ENCODE measurements at regions not wholly inside any gene's neighbourhood (a gene's known extent, or its start where the extent isn't known, plus 50 kb on each side); places are given as distances from the start of the nearest gene placed in this dataset.

- no peak for DNase-seq (ENCODE audit: low read depth)
- no peak for TF ChIP-seq CTCF (IDR thresholded peaks at IDR 0.05; ENCODE audit: control insufficient read depth, insufficient read depth, low read depth, low read length, missing control alignments)
Measured at GRCh38 chr2:160934991-160935390, 225.2 kb upstream of the TANK start.

DNA sequence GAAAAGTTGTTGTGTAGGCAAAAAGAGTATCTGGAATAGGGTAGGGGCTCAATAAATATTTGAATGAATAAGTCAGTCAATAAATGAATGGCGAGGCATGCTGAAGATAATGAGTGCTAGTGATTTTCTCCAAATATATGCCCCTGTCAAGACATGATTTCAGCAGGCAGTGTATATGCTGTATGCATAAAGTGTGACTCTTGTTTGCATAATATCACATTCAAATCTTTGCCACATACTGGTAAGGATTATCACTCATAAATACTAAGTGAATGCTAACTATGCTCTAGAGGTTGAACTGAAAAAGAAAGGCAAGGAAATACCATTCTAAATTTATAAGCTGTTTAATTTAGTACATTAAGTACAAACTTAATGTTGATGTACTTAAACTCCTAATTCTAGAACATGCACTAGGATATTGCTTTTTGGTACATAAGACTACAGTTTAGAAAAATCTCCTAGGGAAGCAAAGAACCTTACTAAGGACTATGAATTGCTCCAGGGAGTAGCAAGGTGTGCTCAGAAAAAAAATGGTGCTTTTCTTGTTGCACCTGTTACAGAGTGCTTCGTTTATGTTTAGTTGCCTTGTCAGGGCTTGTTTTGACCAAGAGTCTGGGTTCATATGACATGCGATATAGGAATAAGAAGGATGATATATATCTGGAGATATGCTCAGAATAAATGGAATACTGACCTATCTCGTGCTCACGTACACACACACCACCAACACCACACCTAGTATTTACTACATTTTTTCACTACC, 224.0 kb upstream of the TANK start:
- no peak for TF ChIP-seq CTCF (IDR thresholded peaks at IDR 0.05; ENCODE audit: control insufficient read depth, insufficient read depth, low read depth, low read length, missing control alignments)
- no peak overlapping the region for H3K4me3 ChIP-seq (ENCODE audit: control insufficient read depth, low read depth, low read length)
- DNase-seq (ENCODE audit: low read depth): no peak

More at GRCh38 chr2:160934991-160935390, 225.2 kb upstream of the TANK start:
- H3K4me3 ChIP-seq (ENCODE audit: control insufficient read depth, low read depth, low read length): no peak overlapping the region

DNA sequence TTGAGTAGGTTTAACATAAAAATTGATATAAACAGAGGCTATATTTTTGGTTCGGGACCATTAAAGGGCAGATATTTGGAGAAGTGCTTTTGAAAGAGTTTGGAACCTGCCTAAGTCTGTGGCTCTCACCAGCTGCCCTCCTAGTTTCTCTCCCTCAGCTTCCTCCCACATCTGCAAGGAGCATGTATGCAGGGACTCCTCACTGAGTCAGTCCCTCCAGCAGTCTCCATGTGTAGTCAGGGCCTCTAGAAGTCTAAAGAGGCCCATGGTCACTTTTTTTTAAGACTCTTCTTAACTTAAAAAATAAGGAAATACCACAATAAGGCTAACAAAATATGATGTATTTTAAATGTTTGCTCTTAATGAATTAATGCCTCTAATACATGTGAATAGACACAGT, 220.0 kb upstream of the TANK start:
- no peak for TF ChIP-seq CTCF (IDR thresholded peaks at IDR 0.05; ENCODE audit: control insufficient read depth, insufficient read depth, low read depth, low read length, missing control alignments)

GRCh38 chr2:160940699-160941098, 219.5 kb upstream of the TANK start:
- TF ChIP-seq CTCF (IDR thresholded peaks at IDR 0.05; ENCODE audit: control insufficient read depth, insufficient read depth, low read depth, low read length, missing control alignments): no peak
- DNase-seq (ENCODE audit: low read depth): no peak
- H3K4me3 ChIP-seq (ENCODE audit: control insufficient read depth, low read depth, low read length): no peak overlapping the region

More for the DNA sequence above, 220.0 kb upstream of the TANK start:
- H3K4me3 ChIP-seq (ENCODE audit: control insufficient read depth, low read depth, low read length): no peak overlapping the region
- no peak for DNase-seq (ENCODE audit: low read depth)

GRCh38 chr2:160941290-160941846, 218.9 kb upstream of the TANK start:
- no peak for TF ChIP-seq CTCF (IDR thresholded peaks at IDR 0.05; ENCODE audit: control insufficient read depth, insufficient read depth, low read depth, low read length, missing control alignments)
- DNase-seq (ENCODE audit: low read depth): no peak
- no peak overlapping the region for H3K4me3 ChIP-seq (ENCODE audit: control insufficient read depth, low read depth, low read length)

DNA sequence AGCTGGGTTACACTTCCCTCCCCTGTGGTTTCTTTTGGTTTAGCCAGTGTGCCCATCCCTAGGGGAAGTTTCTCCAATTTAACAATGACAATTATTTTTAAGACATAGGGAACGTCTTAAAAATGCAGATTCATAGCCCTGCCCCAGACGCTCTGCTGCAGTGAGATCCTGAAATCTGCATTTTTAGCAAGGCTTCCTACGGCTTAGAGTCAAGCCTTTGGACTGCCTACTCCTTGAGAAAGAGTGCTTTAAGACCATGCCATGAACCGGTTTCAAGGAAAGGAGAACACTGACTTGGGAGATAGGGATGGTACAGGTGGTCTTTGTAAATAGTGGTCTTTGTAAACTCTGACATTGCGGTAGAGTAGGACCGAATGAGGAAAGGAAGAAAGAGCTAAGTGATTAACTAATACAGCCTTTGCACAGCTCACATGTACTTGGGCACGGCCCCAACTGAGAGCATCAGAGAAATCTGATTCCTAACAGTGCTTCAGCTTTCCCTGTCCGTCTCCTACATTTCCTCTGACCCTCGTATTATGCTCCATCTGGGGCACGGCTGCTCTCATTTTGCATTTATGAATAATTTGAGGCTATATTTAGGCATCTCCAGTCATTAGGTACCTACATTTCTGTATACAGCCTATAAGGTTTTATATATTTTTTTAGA, 217.6 kb upstream of the TANK start:
- no peak for DNase-seq (ENCODE audit: low read depth)
- no peak for TF ChIP-seq CTCF (IDR thresholded peaks at IDR 0.05; ENCODE audit: control insufficient read depth, insufficient read depth, low read depth, low read length, missing control alignments)
- H3K4me3 ChIP-seq (ENCODE audit: control insufficient read depth, low read depth, low read length): no peak overlapping the region

Measured in AG09309 (cell line).